GM19035 (cell line): ENCODE measurements at regions not wholly inside any gene's neighbourhood (a gene's known extent, or its start where the extent isn't known, plus 50 kb on each side); places are given as distances from the start of the nearest gene placed in this dataset.

Experiments
- ATAC-seq: cut with Tn5 transposase; IDR thresholded peaks from one replicate; pipeline ENCODE4 v1.9.1; 2021; ENCODE audit not compliant: unreplicated experiment

- no peak for ATAC-seq
Measured at GRCh38 chr1:172976222-172977041, 74.3 kb downstream of the TNFSF18 start.

- ATAC-seq, result no peak
Measured at GRCh38 chr1:172977296-172978017, 73.3 kb downstream of the TNFSF18 start.

- no peak for ATAC-seq
Measured at GRCh38 chr1:172978595-172978994, 72.1 kb downstream of the TNFSF18 start.

GRCh38 chr1:172979828-172980227, 70.9 kb downstream of the TNFSF18 start:
- no peak for ATAC-seq

GRCh38 chr1:172980456-172980855, 70.3 kb downstream of the TNFSF18 start:
- ATAC-seq, result no peak

GRCh38 chr1:172980971-172981370, 69.8 kb downstream of the TNFSF18 start:
- ATAC-seq, result no peak
